Activated gamma-delta T cell (primary cell): ENCODE measurements at regions not wholly inside any gene's neighbourhood (a gene's known extent, or its start where the extent isn't known, plus 50 kb on each side); places are given as distances from the start of the nearest gene placed in this dataset.

ENCODE experiments used
- DNase-seq: peaks from one replicate; lab custom pipeline; 2025; lab: John Stamatoyannopoulos, UW

GRCh38 chr22:48263431-48263765, 1500.9 kb downstream of the TBC1D22A start:
- no peak for DNase-seq

- no peak for DNase-seq
These were observed 1500.4 kb downstream of the TBC1D22A start for GRCh38 chr22:48262596-48263430.

GRCh38 chr22:48261706-48262105, 1499.3 kb downstream of the TBC1D22A start:
- DNase-seq: no peak

GRCh38 chr22:48261048-48261621, 1498.7 kb downstream of the TBC1D22A start:
- DNase-seq: no peak

GRCh38 chr22:48259991-48260670, 1497.7 kb downstream of the TBC1D22A start:
- no peak for DNase-seq

GRCh38 chr22:48258811-48259210, 1496.4 kb downstream of the TBC1D22A start:
- DNase-seq: no peak

- no peak for DNase-seq
These were observed 1495.7 kb downstream of the TBC1D22A start for GRCh38 chr22:48258064-48258701.

- no peak for DNase-seq
These were observed 1495.2 kb downstream of the TBC1D22A start for GRCh38 chr22:48257685-48258055.

- DNase-seq: no peak
These were observed 1494.6 kb downstream of the TBC1D22A start for GRCh38 chr22:48256776-48257684.

GRCh38 chr22:48256041-48256739, 1493.7 kb downstream of the TBC1D22A start:
- no peak for DNase-seq

GRCh38 chr22:48254311-48254873, 1491.9 kb downstream of the TBC1D22A start:
- no peak for DNase-seq

GRCh38 chr22:48253573-48253972, 1491.1 kb downstream of the TBC1D22A start:
- DNase-seq: no peak

- no peak for DNase-seq
These were observed 1490.7 kb downstream of the TBC1D22A start for GRCh38 chr22:48253136-48253535.

- DNase-seq: no peak
These were observed 1489.2 kb downstream of the TBC1D22A start for GRCh38 chr22:48251629-48252028.

GRCh38 chr22:48250937-48251530, 1488.6 kb downstream of the TBC1D22A start:
- DNase-seq: no peak

- DNase-seq: no peak
These were observed 1487.9 kb downstream of the TBC1D22A start for GRCh38 chr22:48250286-48250895.

- no peak for DNase-seq
These were observed 1487.3 kb downstream of the TBC1D22A start for GRCh38 chr22:48249713-48250268.

GRCh38 chr22:48248901-48249455, 1486.5 kb downstream of the TBC1D22A start:
- DNase-seq: no peak

- DNase-seq: no peak
These were observed 1485.4 kb downstream of the TBC1D22A start for GRCh38 chr22:48247829-48248228.
